ENCODE measurements at regions not wholly inside any gene's neighbourhood (a gene's known extent, or its start where the extent isn't known, plus 50 kb on each side); places are given as distances from the start of the nearest gene placed in this dataset.
"Not testable (repeated sequence)": the region's sequence is repeated elsewhere in the genome, so short reads cannot be mapped to it uniquely, and the experiment has no call there.

- no peak overlapping the region for H3K4me2 ChIP-seq (ENCODE audit: low read length)
- H2AFZ ChIP-seq (ENCODE audit: low read depth, low read length) = no peak overlapping the region
- no peaks in the 10 kb centered on the region for H3K27me3 ChIP-seq (ENCODE audit: low read depth, low read length)
- no peaks in the 10 kb centered on the region for H3K36me3 ChIP-seq (replicated peaks; ENCODE audit: low read depth, low read length)
- H3K27ac ChIP-seq (ENCODE audit: low read length) = no peak overlapping the region
- no peaks in the 10 kb centered on the region for H3K79me2 ChIP-seq (ENCODE audit: low read length)
- H4K20me1 ChIP-seq (ENCODE audit: insufficient read depth, low read length) = no peaks in the 10 kb centered on the region
- H3K9ac ChIP-seq (ENCODE audit: low read length) = no peak overlapping the region
- no peaks in the 10 kb centered on the region for H3K4me1 ChIP-seq (ENCODE audit: low read length)
- H3K4me3 ChIP-seq (ENCODE audit: low read length) = no peak overlapping the region
- TF ChIP-seq EZH2phosphoT487 (IDR thresholded peaks at IDR 0.05; ENCODE audit: low read depth) (no peak), CTCF (IDR thresholded peaks at IDR 0.05; ENCODE audit: low read depth, low read length) (no peak)
- H3K9me3 ChIP-seq (ENCODE audit: insufficient read depth, low read length) = no peaks in the 10 kb centered on the region
Observed at GRCh38 chr13:63741029-63741813, 2325.6 kb upstream of the PCDH20 start.

GRCh38 chr13:63739112-63739735 lies 2323.6 kb upstream of the PCDH20 start:
- not testable (repeated sequence) for H3K79me2 ChIP-seq (ENCODE audit: low read length); H3K4me2 ChIP-seq (ENCODE audit: low read length); H3K4me1 ChIP-seq (ENCODE audit: low read length); H3K9me3 ChIP-seq (ENCODE audit: insufficient read depth, low read length); H3K36me3 ChIP-seq (replicated peaks; ENCODE audit: low read depth, low read length); H2AFZ ChIP-seq (ENCODE audit: low read depth, low read length); H3K9ac ChIP-seq (ENCODE audit: low read length); H4K20me1 ChIP-seq (ENCODE audit: insufficient read depth, low read length); H3K4me3 ChIP-seq (ENCODE audit: low read length); H3K27me3 ChIP-seq (ENCODE audit: low read depth, low read length); H3K27ac ChIP-seq (ENCODE audit: low read length)

- Histone ChIP-seq H3K4me2 (ENCODE audit: low read length) (no peak overlapping the region), H3K9me3 (ENCODE audit: insufficient read depth, low read length) (no peaks in the 10 kb centered on the region), H3K4me3 (ENCODE audit: low read length) (no peak overlapping the region), H3K9ac (ENCODE audit: low read length) (no peak overlapping the region), H3K27me3 (ENCODE audit: low read depth, low read length) (no peaks in the 10 kb centered on the region), H3K79me2 (ENCODE audit: low read length) (no peaks in the 10 kb centered on the region), H4K20me1 (ENCODE audit: insufficient read depth, low read length) (no peaks in the 10 kb centered on the region), H3K4me1 (ENCODE audit: low read length) (no peaks in the 10 kb centered on the region), H3K36me3 (replicated peaks; ENCODE audit: low read depth, low read length) (no peaks in the 10 kb centered on the region), H3K27ac (ENCODE audit: low read length) (no peak overlapping the region), H2AFZ (ENCODE audit: low read depth, low read length) (no peak overlapping the region)
- TF ChIP-seq CTCF (IDR thresholded peaks at IDR 0.05; ENCODE audit: low read depth, low read length) (no peak), EZH2phosphoT487 (IDR thresholded peaks at IDR 0.05; ENCODE audit: low read depth) (no peak)
Observed at GRCh38 chr13:63737418-63737817, 2321.8 kb upstream of the PCDH20 start.

GRCh38 chr13:63731896-63732295 lies 2316.2 kb upstream of the PCDH20 start:
- Histone ChIP-seq H4K20me1 (ENCODE audit: insufficient read depth, low read length) (no peaks in the 10 kb centered on the region), H3K4me2 (ENCODE audit: low read length) (no peak overlapping the region), H2AFZ (ENCODE audit: low read depth, low read length) (no peak overlapping the region), H3K9me3 (ENCODE audit: insufficient read depth, low read length) (no peaks in the 10 kb centered on the region), H3K4me3 (ENCODE audit: low read length) (no peak overlapping the region), H3K27ac (ENCODE audit: low read length) (no peak overlapping the region), H3K4me1 (ENCODE audit: low read length) (no peaks in the 10 kb centered on the region), H3K36me3 (replicated peaks; ENCODE audit: low read depth, low read length) (no peaks in the 10 kb centered on the region), H3K79me2 (ENCODE audit: low read length) (no peaks in the 10 kb centered on the region), H3K27me3 (ENCODE audit: low read depth, low read length) (no peaks in the 10 kb centered on the region), H3K9ac (ENCODE audit: low read length) (no peak overlapping the region)
- TF ChIP-seq EZH2phosphoT487 (IDR thresholded peaks at IDR 0.05; ENCODE audit: low read depth) (no peak), CTCF (IDR thresholded peaks at IDR 0.05; ENCODE audit: low read depth, low read length) (no peak)

GRCh38 chr13:63712159-63712558 lies 2296.5 kb upstream of the PCDH20 start:
- not testable (repeated sequence) for H3K79me2 ChIP-seq (ENCODE audit: low read length); H3K4me1 ChIP-seq (ENCODE audit: low read length); H3K4me2 ChIP-seq (ENCODE audit: low read length); H3K27ac ChIP-seq (ENCODE audit: low read length); H3K4me3 ChIP-seq (ENCODE audit: low read length); H3K36me3 ChIP-seq (replicated peaks; ENCODE audit: low read depth, low read length); H3K9me3 ChIP-seq (ENCODE audit: insufficient read depth, low read length); H4K20me1 ChIP-seq (ENCODE audit: insufficient read depth, low read length); H3K9ac ChIP-seq (ENCODE audit: low read length); H2AFZ ChIP-seq (ENCODE audit: low read depth, low read length); H3K27me3 ChIP-seq (ENCODE audit: low read depth, low read length)
